A673 (cell line): ENCODE measurements at regions not wholly inside any gene's neighbourhood (a gene's known extent, or its start where the extent isn't known, plus 50 kb on each side); places are given as distances from the start of the nearest gene placed in this dataset.

Experiments used
- BruUV-seq: library from RNA; stranded (reverse); fragments of 400-500 nt; replicated peaks from 2 replicates; lab custom pipeline; 2021; lab: Mats Ljungman, UMichigan
- CTCF ChIA-PET: fragments of 300-600 bp; sonication (Branson Sonifier 250); formaldehyde crosslinking; loops from one replicate; lab custom pipeline; 2022; ENCODE audit warnings: antibody characterized with exemption; lab: Charles Lee
- POLR2A ChIA-PET: fragments of 300-600 bp; sonication (Branson Sonifier 250); formaldehyde crosslinking; loops from one replicate; lab custom pipeline; 2022; ENCODE audit warnings: antibody characterized with exemption; ENCODE audit not compliant: low non-redundant PET; lab: Charles Lee
- DNase-seq: peaks from one replicate; pipeline ENCODE4 v3.0.0-alpha.2; 2015; ENCODE audit warnings: low spot score
- H3K27ac ChIP-seq: fragments of 200-600 bp; sonication (generic); 2 replicates; pipeline ENCODE4 v1.5.1; 2016; ENCODE audit warnings: mixed run types, low read depth, mild to moderate bottlenecking, mixed read lengths, antibody characterized with exemption, low read length; ENCODE audit not compliant: poor library complexity, severe bottlenecking
- H3K27me3 ChIP-seq: fragments of 200-600 bp; sonication (generic); replicated peaks from 2 replicates; pipeline ENCODE4 v1.6.1; 2017; ENCODE audit warnings: mixed run types, low read depth, mild to moderate bottlenecking, mixed read lengths, antibody characterized with exemption, low read length; ENCODE audit not compliant: insufficient read depth, poor library complexity
- H3K36me3 ChIP-seq: fragments of 200-600 bp; sonication (generic); 2 replicates; pipeline ENCODE4 v1.6.1; 2016; ENCODE audit warnings: mixed run types, mild to moderate bottlenecking, mixed read lengths, antibody characterized with exemption, low read length; ENCODE audit not compliant: insufficient read depth, poor library complexity, severe bottlenecking
- H3K4me1 ChIP-seq: fragments of 200-600 bp; sonication (generic); 2 replicates; pipeline ENCODE4 v1.6.1; 2017; ENCODE audit warnings: mixed run types, mild to moderate bottlenecking, mixed read lengths, antibody characterized with exemption, low read length; ENCODE audit not compliant: insufficient read depth, poor library complexity, severe bottlenecking
- H3K4me3 ChIP-seq: fragments of 200-600 bp; sonication (generic); 2 replicates; pipeline ENCODE4 v1.5.1; 2016; ENCODE audit warnings: low read depth, mixed run types, mild to moderate bottlenecking, mixed read lengths, low read length; ENCODE audit not compliant: poor library complexity, severe bottlenecking
- H3K9me3 ChIP-seq: fragments of 200-600 bp; sonication (generic); 2 replicates; pipeline ENCODE4 v1.6.1; 2016; ENCODE audit warnings: mixed run types, low read depth, mild to moderate bottlenecking, mixed read lengths, antibody characterized with exemption, low read length; ENCODE audit not compliant: poor library complexity, severe bottlenecking
- CTCF ChIP-seq: fragments of 300-800, 200-600 bp; sonication (generic); conservative IDR thresholded peaks from 2 replicates; pipeline ENCODE4 v1.5.1; 2017; ENCODE audit warnings: low read depth, mild to moderate bottlenecking, antibody characterized with exemption, low read length, moderate library complexity, mixed read lengths
- EZH2 ChIP-seq: fragments of 200-600 bp; sonication (generic); IDR thresholded peaks from 2 replicates; pipeline ENCODE4 v1.6.1; 2017; ENCODE audit warnings: borderline replicate concordance, low read depth, mild to moderate bottlenecking, mixed read lengths, antibody characterized with exemption, low read length; ENCODE audit not compliant: poor library complexity, severe bottlenecking
- intact Hi-C: fragments of 100-400 bp; cut with micrococcal nuclease; formaldehyde crosslinking; loops from one replicate; pipeline ENCODE4 v1.10.0; 2022; ENCODE audit not compliant: unreplicated experiment

DNA sequence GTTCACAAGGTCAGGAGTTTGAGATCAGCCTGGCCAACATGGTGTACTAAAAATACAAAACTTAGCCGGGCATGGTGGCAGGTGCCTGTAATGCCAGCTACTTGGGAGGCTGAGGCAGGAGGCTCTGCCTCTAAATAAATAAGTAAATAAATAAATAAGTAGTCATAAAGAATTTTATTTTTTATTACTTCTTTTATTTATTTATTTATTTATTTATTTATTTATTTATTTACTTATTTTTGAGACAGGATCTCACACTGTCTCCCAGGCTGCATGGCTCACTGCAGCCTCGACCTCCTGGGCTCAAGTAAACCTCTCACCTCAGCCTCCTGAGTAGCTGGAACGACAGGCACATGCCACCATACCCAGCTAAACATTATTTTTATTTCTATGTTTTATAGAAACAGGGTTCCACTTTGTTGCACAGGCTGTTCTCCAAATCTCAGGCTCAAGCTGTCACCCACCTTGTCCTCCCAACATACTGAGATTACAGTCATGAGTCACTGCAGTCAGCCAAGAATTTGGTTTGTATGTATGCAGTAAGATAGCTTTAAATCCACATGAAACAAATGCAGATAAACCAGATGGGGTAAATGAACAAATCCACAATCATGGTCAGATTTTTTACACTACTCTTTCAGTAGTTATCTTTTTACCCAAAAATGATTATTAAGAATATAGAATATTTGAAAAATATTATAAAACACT is 523.3 kb upstream of the RGS18 start:
- DNase-seq: peak; percentile 5
- intact Hi-C loops: no loop called here
- TF ChIP-seq CTCF: no peak
- TF ChIP-seq EZH2: no peak
- ChIA-PET CTCF (no interaction called here), POLR2A (no interaction called here)
- Histone ChIP-seq H3K27ac (no peak overlapping the region), H3K4me1 (no peaks in the 10 kb centered on the region), H3K36me3 (no peaks in the 10 kb centered on the region), H3K27me3 (no peaks in the 10 kb centered on the region), H3K4me3 (no peak overlapping the region), H3K9me3 (no peaks in the 10 kb centered on the region)
- no TSS peak for BruUV-seq

DNA sequence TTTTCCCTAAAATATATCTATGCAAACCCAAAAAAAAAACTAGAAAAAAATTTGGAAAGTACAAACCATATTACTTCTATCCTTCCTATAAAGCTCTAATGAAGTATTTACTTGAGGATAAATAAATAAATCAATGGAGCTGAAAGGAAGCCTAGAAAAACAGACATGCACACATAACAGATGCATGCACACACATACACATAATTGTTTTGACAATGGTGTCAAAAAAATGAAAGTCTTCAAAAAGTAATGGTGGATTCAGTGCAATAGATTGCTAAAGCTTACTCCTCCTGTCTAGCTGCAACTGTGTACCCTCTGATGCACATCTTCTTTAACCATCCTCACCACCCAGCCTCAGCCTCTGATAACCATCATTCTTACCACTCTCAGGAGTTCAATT is 521.9 kb upstream of the RGS18 start:
- CTCF ChIA-PET: no interaction called here

DNA sequence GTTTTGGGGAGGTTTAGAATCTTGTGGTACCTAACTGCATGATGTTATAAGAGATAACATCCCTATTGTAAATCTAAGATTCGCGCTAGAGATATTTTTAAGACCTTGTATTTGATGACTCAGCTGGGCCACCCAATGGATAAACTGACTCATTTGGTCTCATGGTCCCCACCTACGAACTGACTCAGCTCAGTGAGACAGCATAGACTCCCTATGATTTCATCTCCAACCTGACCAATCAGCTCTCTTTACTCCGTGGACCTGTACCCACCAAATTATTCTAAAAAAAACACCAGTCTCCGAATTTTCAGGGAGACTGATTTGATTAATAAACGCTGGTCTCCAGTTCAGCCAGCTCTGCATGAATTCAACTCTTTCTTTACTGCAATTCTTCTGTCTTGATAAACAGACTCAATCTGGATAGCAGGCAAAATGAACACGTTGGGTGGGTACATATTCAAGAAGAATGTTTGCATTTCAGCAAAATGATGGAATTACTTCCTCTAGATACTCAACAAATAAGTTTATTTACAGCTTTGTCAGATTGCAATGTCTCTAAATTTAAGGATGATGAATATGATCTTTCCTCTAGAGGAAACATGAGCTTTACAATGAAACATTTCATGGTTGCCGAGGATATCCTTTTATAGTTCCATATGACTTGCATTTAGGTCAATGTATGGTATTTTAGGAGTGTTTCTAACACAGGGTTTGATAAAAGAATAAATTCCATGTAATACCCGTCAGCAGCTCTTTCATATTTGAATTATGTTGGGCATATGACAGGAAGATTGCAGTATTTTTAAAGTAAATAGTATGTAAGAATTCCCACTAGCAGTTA is 516.6 kb upstream of the RGS18 start:
- Histone ChIP-seq H3K36me3 (no peaks in the 10 kb centered on the region), H3K27me3 (no peaks in the 10 kb centered on the region), H3K4me3 (no peak overlapping the region), H3K27ac (no peak overlapping the region), H3K4me1 (no peaks in the 10 kb centered on the region), H3K9me3 (no peaks in the 10 kb centered on the region)
- DNase-seq: no peak
- TF ChIP-seq EZH2 (no peak), CTCF (no peak)
- intact Hi-C loops: no loop called here
- ChIA-PET POLR2A (no interaction called here), CTCF (no interaction called here)
- no TSS peak for BruUV-seq

More for the DNA sequence above, 521.9 kb upstream of the RGS18 start:
- no peaks in the 10 kb centered on the region for H3K36me3 ChIP-seq
- TF ChIP-seq EZH2 (no peak), CTCF (no peak)
- H3K27ac ChIP-seq: no peak overlapping the region
- BruUV-seq: no TSS peak
- no peaks in the 10 kb centered on the region for H3K9me3 ChIP-seq
- POLR2A ChIA-PET: no interaction called here
- no peaks in the 10 kb centered on the region for H3K27me3 ChIP-seq
- DNase-seq: no peak
- H3K4me1 ChIP-seq: no peaks in the 10 kb centered on the region
- intact Hi-C loops: no loop called here
- no peak overlapping the region for H3K4me3 ChIP-seq
